Activated CD4-positive, alpha-beta T cell treated with anti-CD3 and anti-CD28 coated beads, Interleukin-2, amount 10 ng/mL, durations not matched to agents 24 days and 14 days (primary cell): ENCODE measurements at regions not wholly inside any gene's neighbourhood (a gene's known extent, or its start where the extent isn't known, plus 50 kb on each side); places are given as distances from the start of the nearest gene placed in this dataset.

Experiments
- DNase-seq: peaks from one replicate; pipeline ENCODE4 v3.0.0; 2022
- H3K27ac Mint-ChIP-seq: one replicate; pipeline ENCODE4 v1.8.0; 2022; ENCODE audit warnings: mild to moderate bottlenecking, mixed read lengths
- H3K27me3 Mint-ChIP-seq: one replicate; pipeline ENCODE4 v1.8.0; 2022; ENCODE audit warnings: mixed read lengths
- H3K36me3 Mint-ChIP-seq: one replicate; pipeline ENCODE4 v1.8.0; 2022; ENCODE audit warnings: low read depth, mild to moderate bottlenecking, mixed read lengths
- H3K4me1 Mint-ChIP-seq: one replicate; pipeline ENCODE4 v1.8.0; 2021; ENCODE audit warnings: mixed read lengths
- H3K4me3 Mint-ChIP-seq: one replicate; pipeline ENCODE4 v1.8.0; 2022; ENCODE audit warnings: mild to moderate bottlenecking, moderate library complexity, mixed read lengths
- H3K9me3 Mint-ChIP-seq: one replicate; pipeline ENCODE4 v1.8.0; 2021; ENCODE audit warnings: mixed read lengths
- intact Hi-C: fragments of 100-400 bp; cut with micrococcal nuclease; formaldehyde crosslinking; loops from one replicate; pipeline ENCODE4 v1.15.1; 2023

DNA sequence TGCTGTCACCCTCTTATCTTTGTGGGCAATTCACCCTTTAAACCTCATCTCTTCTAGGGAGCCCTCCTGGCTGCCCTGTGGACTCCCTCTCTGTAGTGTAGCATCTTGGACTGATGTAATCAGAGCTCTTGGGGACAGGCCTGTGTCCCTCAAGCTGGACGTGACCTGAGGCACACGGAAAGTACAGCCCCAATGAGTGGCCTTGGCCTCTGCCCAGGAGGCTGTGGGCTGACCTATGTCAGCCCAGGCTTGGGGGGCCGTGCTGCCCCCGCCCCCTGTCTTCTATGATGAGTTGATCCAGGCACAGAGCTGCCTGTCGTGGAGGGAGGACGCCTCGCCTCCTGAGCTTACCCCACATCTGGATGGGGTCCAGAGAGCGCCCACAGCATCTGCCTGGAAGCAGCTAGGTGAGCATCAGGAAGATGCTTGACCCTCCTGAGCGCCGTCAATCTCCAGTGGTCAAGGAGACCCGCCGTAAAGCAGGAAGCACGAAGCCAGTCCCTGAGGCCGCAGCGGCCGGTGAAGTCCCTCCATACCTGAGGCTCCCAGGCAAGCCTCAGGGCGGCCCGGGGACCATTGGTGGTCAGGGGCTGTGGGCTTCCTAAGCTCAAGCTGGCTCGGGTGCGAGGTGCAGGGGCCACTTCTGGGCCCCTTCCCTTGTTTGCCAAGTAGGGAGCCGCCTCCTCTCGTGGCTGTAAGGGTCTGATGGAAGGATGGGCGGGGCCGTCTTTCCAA, 1136.9 kb downstream of the BRD1 start:
- intact Hi-C loops: no loop called here
- Mint-ChIP-seq H3K36me3 (no peaks in the 10 kb centered on the region), H3K27ac (no peak overlapping the region), H3K9me3 (peaks cover 10% of the 10 kb centered on the region), H3K27me3 (peaks cover 2% of the 10 kb centered on the region), H3K4me3 (no peak overlapping the region), H3K4me1 (no peaks in the 10 kb centered on the region)
- DNase-seq: no peak

DNA sequence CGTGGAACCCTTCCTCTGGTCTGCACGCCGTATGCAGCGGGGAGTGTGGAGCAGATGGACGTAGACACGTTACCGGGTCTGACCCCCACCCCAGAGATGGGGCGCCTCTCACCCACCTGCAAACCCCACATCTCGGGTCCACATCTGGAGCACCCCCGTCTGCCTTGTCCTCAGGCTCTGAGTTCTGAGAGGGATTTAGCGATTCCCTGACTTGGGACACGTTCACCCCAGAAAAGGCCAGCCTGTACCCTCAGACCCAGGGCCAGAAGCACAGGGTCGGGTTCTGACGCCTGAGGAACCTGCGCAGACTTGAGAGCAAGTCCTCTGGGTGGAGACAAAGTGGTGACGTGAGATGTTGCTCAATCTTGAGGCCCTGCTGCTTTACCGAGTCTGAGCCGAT, 1138.5 kb downstream of the BRD1 start:
- intact Hi-C loops: no loop called here
- Mint-ChIP-seq H3K9me3 (peaks cover 10% of the 10 kb centered on the region), H3K4me1 (no peaks in the 10 kb centered on the region), H3K27ac (no peak overlapping the region), H3K36me3 (no peaks in the 10 kb centered on the region), H3K27me3 (peaks cover 2% of the 10 kb centered on the region), H3K4me3 (no peak overlapping the region)
- DNase-seq: no peak

DNA sequence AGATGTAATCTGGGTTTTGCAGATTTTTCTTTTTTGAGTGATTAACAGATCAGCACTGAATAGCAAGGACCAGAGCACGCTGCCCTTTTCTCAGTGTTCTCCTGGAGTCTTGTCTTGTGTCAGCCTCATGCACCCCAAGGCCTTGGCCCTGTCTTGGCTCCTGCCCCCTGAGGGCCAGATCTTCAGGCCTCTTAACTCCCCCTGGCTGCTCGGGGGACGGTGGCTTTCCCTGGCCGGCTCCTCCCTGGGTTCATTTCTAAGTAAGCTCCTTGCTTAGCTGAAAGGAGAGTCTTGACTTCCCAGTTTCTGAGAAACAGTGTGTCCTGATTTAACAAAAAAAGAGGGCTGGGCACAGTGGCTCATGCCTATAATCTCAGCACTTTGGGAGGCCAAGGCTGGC, 1139.3 kb downstream of the BRD1 start:
- DNase-seq: no peak
- Mint-ChIP-seq H3K36me3 (no peaks in the 10 kb centered on the region), H3K4me3 (no peak overlapping the region), H3K27ac (no peak overlapping the region), H3K4me1 (no peaks in the 10 kb centered on the region), H3K27me3 (peaks cover 2% of the 10 kb centered on the region), H3K9me3 (peaks cover 10% of the 10 kb centered on the region)
- intact Hi-C loops: no loop called here

DNA sequence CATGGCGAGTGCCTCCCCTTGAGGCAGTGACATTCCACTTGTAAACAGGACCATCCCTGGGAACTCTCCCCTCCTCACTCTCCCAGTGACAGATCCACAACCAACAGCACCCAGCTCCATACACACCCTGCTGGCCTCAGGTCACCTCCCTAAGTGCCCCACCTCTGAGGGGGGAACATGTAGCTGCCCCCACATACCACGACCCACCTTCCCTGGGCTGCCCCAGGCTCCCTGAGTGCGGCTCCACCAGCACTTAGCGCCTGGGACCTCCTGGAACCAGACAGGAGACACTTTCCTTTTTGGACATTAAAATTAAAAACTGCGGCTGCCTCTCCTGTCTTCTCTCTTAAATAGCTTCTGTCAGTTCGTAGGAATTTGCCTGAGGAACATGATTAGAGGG, 1140.1 kb downstream of the BRD1 start:
- H3K27ac Mint-ChIP-seq: no peak overlapping the region
- peaks cover 10% of the 10 kb centered on the region for H3K9me3 Mint-ChIP-seq
- H3K4me1 Mint-ChIP-seq: no peaks in the 10 kb centered on the region
- H3K27me3 Mint-ChIP-seq: peaks cover 2% of the 10 kb centered on the region
- H3K36me3 Mint-ChIP-seq: no peaks in the 10 kb centered on the region
- no peak overlapping the region for H3K4me3 Mint-ChIP-seq
- DNase-seq: no peak
- intact Hi-C loops: no loop called here

DNA sequence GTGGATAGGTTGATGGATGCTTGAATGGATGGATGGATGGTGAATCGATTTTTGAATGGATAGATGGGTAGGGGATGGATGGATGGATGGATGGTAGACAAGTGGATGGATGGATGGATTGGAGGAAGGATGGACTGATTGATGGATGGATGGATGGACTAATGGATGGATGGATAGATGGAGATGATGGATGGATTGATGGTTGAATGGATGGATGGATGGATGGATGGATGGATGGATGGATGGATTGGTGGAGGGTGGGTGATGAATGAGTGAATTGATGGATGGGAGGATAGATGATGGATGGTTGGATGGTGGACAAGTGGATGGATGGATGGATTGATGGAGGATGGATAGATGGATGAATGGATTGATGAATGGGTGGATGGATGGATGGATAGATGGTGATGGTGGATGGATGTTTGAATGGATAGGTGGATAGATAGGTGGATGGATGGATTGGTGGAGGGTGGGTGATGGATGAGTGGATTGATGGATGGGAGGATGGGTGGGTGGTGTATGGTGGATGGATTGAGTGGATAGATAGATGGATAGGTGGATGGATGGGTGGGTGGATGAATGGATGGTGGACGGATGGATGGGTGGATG, 1140.9 kb downstream of the BRD1 start:
- Mint-ChIP-seq H3K27ac (no peak overlapping the region), H3K9me3 (peaks cover 10% of the 10 kb centered on the region), H3K36me3 (no peaks in the 10 kb centered on the region), H3K4me3 (no peak overlapping the region), H3K27me3 (peaks cover 2% of the 10 kb centered on the region), H3K4me1 (no peaks in the 10 kb centered on the region)
- intact Hi-C loops: no loop called here
- DNase-seq: no peak

DNA sequence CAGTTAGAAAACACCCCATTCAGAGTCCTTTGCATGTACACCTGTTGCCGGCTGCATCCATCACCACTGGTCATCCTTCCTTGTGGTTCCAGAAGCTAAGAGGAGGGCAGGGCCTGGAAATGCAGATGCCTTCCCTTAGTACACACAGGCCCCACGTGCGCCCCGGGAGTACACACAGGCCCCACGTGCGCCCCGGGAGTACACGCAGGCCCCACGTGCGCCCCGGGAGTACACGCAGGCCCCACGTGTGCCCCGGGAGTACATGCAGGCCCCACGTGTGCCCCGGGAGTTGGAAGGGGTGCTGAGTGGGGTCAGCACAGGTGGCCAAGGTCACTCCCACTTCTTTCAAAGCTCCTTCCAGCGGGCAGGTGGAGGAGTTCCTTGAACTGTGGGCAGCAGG, 1141.9 kb downstream of the BRD1 start:
- intact Hi-C loops: no loop called here
- Mint-ChIP-seq H3K4me1 (no peaks in the 10 kb centered on the region), H3K27me3 (peaks cover 2% of the 10 kb centered on the region), H3K9me3 (peaks cover 10% of the 10 kb centered on the region), H3K4me3 (no peak overlapping the region), H3K36me3 (no peaks in the 10 kb centered on the region), H3K27ac (no peak overlapping the region)
- no peak for DNase-seq

DNA sequence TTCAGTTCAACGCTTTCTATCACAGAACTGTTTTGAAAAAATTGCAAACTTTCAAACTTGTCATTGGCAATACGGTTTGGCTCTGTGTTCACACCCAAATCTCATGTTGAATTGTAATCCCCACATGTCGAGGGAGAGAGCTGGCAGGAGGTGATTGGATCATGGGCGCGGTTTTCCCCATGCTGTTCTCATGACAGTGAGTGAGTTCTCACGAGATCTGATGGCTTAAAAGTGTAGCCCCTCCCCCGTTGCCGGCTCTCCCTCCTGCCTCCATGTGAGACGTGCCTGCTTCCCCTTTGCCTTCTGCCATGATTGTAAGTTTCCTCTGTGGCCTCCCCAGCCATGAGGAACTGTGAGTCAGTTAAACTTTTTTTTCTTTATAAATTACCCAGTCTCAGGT, 1144.0 kb downstream of the BRD1 start:
- no peak overlapping the region for H3K27ac Mint-ChIP-seq
- peaks cover 10% of the 10 kb centered on the region for H3K9me3 Mint-ChIP-seq
- H3K4me1 Mint-ChIP-seq: no peaks in the 10 kb centered on the region
- no peak for DNase-seq
- intact Hi-C loops: no loop called here
- H3K27me3 Mint-ChIP-seq: peaks cover 2% of the 10 kb centered on the region
- H3K36me3 Mint-ChIP-seq: no peaks in the 10 kb centered on the region
- H3K4me3 Mint-ChIP-seq: no peak overlapping the region

DNA sequence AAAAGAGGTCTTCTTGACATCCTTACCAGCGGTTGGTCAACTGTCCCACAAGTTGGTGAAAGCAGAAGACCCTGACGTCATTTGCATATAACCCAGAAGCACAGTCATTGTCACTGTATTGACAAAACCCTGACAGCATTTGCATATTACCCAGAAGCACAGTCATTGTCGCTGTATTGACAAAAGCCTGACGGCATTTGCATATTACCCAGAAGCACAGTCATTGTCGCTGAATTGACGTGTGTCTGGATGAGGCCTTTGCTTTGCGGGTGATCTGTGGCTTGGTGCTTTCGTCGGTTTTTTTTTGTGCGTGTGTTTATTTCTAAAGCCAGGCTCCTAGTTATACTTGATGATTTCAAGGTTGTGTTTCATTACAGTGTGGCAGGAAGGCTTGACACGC, 1145.2 kb downstream of the BRD1 start:
- intact Hi-C loops: no loop called here
- H3K36me3 Mint-ChIP-seq: no peaks in the 10 kb centered on the region
- peaks cover 10% of the 10 kb centered on the region for H3K9me3 Mint-ChIP-seq
- H3K27me3 Mint-ChIP-seq: peaks cover 2% of the 10 kb centered on the region
- H3K4me3 Mint-ChIP-seq: no peak overlapping the region
- H3K27ac Mint-ChIP-seq: no peak overlapping the region
- H3K4me1 Mint-ChIP-seq: no peaks in the 10 kb centered on the region
- DNase-seq: no peak

DNA sequence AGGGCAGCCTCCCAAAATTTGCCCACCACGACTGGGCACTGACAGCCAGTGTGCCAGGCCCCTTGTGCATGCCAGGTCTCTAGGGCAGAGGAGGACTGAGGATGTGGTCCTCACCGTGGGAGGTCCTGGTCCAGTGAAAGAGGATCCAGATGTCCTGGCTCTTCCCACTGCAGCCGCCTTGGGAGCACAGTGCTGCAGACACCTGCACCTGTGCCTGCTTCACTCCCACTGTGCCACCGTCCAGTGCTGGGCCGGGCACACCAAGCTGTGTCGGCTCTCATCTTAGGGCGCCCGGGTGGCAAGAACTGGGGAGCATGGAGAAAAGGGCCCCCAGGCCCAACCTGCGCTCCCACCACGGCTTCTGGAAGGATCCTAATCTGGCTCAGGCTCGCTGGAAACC, 1147.1 kb downstream of the BRD1 start:
- Mint-ChIP-seq H3K9me3 (no peaks in the 10 kb centered on the region), H3K27ac (no peak overlapping the region), H3K27me3 (no peaks in the 10 kb centered on the region), H3K4me3 (no peak overlapping the region), H3K4me1 (no peaks in the 10 kb centered on the region), H3K36me3 (no peaks in the 10 kb centered on the region)
- intact Hi-C loops: no loop called here
- no peak for DNase-seq

DNA sequence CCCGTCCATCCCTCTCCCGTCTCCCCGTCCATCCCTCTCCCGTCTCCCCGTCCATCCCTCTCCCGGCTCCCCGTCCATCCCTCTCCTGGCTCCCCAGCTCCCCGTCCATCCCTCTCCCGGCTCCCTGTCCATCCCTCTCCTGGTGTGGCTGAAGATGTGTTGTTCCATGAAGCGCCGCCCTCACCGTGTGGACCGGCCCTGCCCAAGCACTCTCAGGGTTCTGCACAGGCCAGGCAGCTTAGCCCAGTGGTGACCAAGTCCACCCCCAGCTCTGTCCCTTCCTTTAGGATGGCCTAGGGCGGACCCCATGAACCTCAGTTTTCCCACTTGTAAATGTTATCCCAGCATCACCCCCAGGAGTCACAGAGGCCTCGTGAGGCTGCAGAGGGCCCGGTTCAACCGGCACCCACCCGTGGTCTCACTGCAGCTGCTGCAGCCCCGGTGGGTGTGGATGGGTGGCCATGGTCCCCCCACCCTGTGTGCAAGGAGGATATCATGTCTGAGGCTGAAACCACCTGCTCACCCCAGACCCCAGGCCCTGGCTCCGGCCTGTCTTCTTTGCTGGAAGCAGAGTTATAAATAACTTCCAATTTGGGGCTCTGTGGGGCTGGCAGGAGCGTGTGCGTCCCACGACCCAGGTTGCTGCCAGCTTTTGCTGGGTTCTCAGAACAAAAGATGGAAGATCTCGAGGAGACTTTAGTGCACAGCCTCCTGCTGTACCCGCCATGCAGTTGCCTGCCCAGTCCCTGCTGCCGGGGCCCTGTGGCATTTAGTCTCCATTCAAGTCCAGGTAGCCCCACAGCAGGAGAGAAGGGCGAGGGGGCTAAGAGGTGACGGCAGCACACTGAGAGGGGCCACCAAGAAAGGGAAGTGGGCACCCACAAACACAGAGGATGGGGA, 1147.8 kb downstream of the BRD1 start:
- intact Hi-C loops: no loop called here
- Mint-ChIP-seq H3K27me3 (no peaks in the 10 kb centered on the region), H3K36me3 (no peaks in the 10 kb centered on the region), H3K4me1 (no peaks in the 10 kb centered on the region), H3K27ac (no peak overlapping the region), H3K4me3 (no peak overlapping the region), H3K9me3 (no peaks in the 10 kb centered on the region)
- no peak for DNase-seq

DNA sequence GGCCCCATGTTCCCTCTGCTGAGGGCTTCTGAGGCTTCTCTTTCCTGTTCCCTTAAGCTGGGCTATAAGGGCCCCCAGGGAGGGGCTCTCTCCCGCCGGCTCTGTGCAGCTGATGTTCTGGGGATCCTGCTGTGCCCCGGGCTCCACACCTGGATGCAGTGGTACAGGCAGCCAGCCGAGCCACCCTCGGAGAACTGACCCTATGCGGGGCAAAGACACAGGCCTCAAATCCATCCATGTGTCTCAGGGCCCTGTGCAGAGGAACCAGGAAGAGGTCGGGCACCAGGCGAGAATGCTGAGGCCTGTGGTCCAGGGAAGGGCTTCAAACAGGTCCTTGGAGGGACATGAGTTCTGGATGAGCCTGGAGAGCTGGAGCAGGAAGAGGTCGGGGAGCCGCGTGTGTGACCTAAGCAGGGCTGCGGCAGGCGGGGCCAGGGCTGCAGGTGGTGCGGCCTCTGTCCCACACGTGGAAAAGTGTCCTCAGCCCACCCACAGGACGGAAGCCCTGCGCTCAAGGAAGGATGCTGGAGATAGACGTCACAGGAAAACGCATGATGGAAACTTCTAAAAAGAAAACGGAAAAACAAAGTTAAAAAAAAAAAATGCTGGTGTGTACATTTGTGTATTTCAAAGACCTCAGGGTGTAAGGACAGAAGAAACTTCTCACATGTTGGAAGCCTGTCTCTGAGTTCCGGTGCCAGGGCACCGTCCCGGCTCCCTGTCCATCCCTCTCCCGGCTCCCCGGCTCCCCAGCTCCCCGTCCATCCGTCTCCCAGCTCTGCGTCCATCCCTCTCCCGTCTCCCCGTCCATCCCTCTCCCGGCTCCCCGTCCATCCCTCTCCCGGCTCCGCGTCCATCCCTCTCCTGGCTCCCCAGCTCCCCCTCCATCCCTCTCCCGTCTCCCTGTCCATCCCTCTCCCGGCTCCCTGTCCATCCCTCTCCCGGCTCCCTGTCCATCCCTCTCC, 1149.2 kb downstream of the BRD1 start:
- no peak for DNase-seq
- H3K27ac Mint-ChIP-seq: no peak overlapping the region
- H3K4me3 Mint-ChIP-seq: no peak overlapping the region
- intact Hi-C loops: no loop called here
- peaks cover 3% of the 10 kb centered on the region for H3K9me3 Mint-ChIP-seq
- no peaks in the 10 kb centered on the region for H3K27me3 Mint-ChIP-seq
- no peaks in the 10 kb centered on the region for H3K36me3 Mint-ChIP-seq
- H3K4me1 Mint-ChIP-seq: no peaks in the 10 kb centered on the region

DNA sequence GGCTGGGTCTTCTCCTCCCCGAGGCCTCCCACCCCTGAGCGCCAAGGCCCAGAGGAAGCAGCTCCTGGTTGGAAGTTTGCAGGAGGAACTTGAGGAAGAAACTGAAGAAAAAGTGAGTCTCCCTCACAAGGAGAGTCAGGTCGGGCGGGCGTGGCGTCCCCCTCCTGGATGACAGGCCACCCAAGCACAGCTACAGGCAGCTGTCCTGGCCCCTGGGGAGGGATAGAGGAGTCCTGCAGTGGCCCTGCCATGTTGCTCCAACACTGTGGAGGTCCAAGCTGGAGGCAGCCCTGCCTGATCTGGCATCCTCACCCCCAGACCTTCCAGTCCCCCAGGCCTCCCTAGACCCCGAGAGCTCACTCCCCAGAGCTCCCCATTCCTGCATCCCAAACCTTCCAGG, 1150.1 kb downstream of the BRD1 start:
- DNase-seq: no peak
- H3K27ac Mint-ChIP-seq: no peak overlapping the region
- peaks cover 3% of the 10 kb centered on the region for H3K9me3 Mint-ChIP-seq
- no peaks in the 10 kb centered on the region for H3K27me3 Mint-ChIP-seq
- intact Hi-C loops: no loop called here
- H3K4me1 Mint-ChIP-seq: no peaks in the 10 kb centered on the region
- no peaks in the 10 kb centered on the region for H3K36me3 Mint-ChIP-seq
- no peak overlapping the region for H3K4me3 Mint-ChIP-seq

DNA sequence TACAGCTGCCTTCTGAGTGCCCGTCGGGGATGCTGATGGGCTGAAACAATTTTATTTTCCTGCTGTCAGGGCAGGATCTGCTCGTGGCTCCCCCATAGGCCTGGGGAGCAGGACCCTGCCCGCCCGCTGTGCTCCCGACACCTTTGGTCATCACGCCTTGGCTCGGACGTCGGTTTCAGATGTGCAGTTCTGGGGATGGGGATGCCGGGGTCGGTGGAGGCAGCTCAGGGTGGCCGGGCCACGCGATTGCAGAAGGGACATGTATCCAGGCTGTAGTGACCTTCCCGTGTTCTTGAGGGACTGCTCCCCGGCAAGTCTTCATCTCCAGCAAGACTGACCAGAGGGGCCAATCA, 1150.5 kb downstream of the BRD1 start:
- no peak for DNase-seq

More for the DNA sequence above, 1150.5 kb downstream of the BRD1 start:
- H3K4me1 Mint-ChIP-seq: no peaks in the 10 kb centered on the region
- no peaks in the 10 kb centered on the region for H3K27me3 Mint-ChIP-seq
- peaks cover 6% of the 10 kb centered on the region for H3K9me3 Mint-ChIP-seq
- no peaks in the 10 kb centered on the region for H3K36me3 Mint-ChIP-seq
- intact Hi-C loops: no loop called here
- no peak overlapping the region for H3K4me3 Mint-ChIP-seq
- H3K27ac Mint-ChIP-seq: no peak overlapping the region
